ENCODE measurements at regions not wholly inside any gene's neighbourhood (a gene's known extent, or its start where the extent isn't known, plus 50 kb on each side); places are given as distances from the start of the nearest gene placed in this dataset.

- no peak for TF ChIP-seq CTCF (IDR thresholded peaks at IDR 0.05; ENCODE audit: borderline replicate concordance, extremely low read depth, insufficient read depth)
- no peaks in the 10 kb centered on the region for H3K27me3 ChIP-seq (ENCODE audit: control insufficient read depth, insufficient read depth, low read length)
- no peaks in the 10 kb centered on the region for H3K9me3 ChIP-seq (ENCODE audit: control insufficient read depth in 2 of 3, insufficient read depth in 1 of 3, low read length in 3 of 3)
- H3K4me1 ChIP-seq (ENCODE audit: control insufficient read depth in 2 of 3, insufficient read depth in 2 of 3, low read depth in 1 of 3, low read length in 3 of 3) = peaks cover 0 to 13% (median 7%) of the 10 kb centered on the region in 3 donors
- no peak overlapping the region for H3K4me3 ChIP-seq (ENCODE audit: low read length in 3 of 3)
- no peak for DNase-seq
- H3K27ac ChIP-seq (ENCODE audit: low read depth in 2 of 2, low read length in 2 of 2) = peak overlapping the region in 1 of 2 donors; percentile 25
- H3K36me3 ChIP-seq (ENCODE audit: control insufficient read depth in 2 of 3, insufficient read depth in 3 of 3, low read length in 3 of 3) = no peaks in the 10 kb centered on the region
- FAIRE-seq = no peak
- H3K9ac ChIP-seq (ENCODE audit: low read length in 3 of 3) = no peak overlapping the region
- intact Hi-C loops (cut with DNase I) = no loop called here
Measured at GRCh38 chr1:94608852-94609530, 67.4 kb upstream of the F3 start.

GRCh38 chr1:94608142-94608851 is 66.7 kb upstream of the F3 start:
- no peak overlapping the region for H3K4me3 ChIP-seq (ENCODE audit: low read length in 3 of 3)
- H3K9me3 ChIP-seq (ENCODE audit: control insufficient read depth in 2 of 3, insufficient read depth in 1 of 3, low read length in 3 of 3) = no peaks in the 10 kb centered on the region
- H3K27me3 ChIP-seq (ENCODE audit: control insufficient read depth, insufficient read depth, low read length) = no peaks in the 10 kb centered on the region
- peak overlapping the region; percentile 39 to 59 for H3K27ac ChIP-seq (ENCODE audit: low read depth in 2 of 2, low read length in 2 of 2)
- H3K36me3 ChIP-seq (ENCODE audit: control insufficient read depth in 2 of 3, insufficient read depth in 3 of 3, low read length in 3 of 3) = no peaks in the 10 kb centered on the region
- intact Hi-C loops (cut with DNase I) = no loop called here
- no peak for DNase-seq
- H3K4me1 ChIP-seq (ENCODE audit: control insufficient read depth in 2 of 3, insufficient read depth in 2 of 3, low read depth in 1 of 3, low read length in 3 of 3) = peaks cover 0 to 13% (median 7%) of the 10 kb centered on the region in 3 donors
- no peak overlapping the region for H3K9ac ChIP-seq (ENCODE audit: low read length in 3 of 3)
- FAIRE-seq = no peak
- no peak for TF ChIP-seq CTCF (IDR thresholded peaks at IDR 0.05; ENCODE audit: borderline replicate concordance, extremely low read depth, insufficient read depth)

GRCh38 chr1:94607398-94607797 is 65.8 kb upstream of the F3 start:
- Histone ChIP-seq H3K36me3 (ENCODE audit: control insufficient read depth in 2 of 3, insufficient read depth in 3 of 3, low read length in 3 of 3) (no peaks in the 10 kb centered on the region), H3K9ac (ENCODE audit: low read length in 3 of 3) (no peak overlapping the region), H3K4me1 (ENCODE audit: control insufficient read depth in 2 of 3, insufficient read depth in 2 of 3, low read depth in 1 of 3, low read length in 3 of 3) (peaks cover 0 to 13% (median 7%) of the 10 kb centered on the region in 3 donors), H3K4me3 (ENCODE audit: low read length in 3 of 3) (no peak overlapping the region), H3K27me3 (ENCODE audit: control insufficient read depth, insufficient read depth, low read length) (no peaks in the 10 kb centered on the region), H3K27ac (ENCODE audit: low read depth in 2 of 2, low read length in 2 of 2) (no peak overlapping the region), H3K9me3 (ENCODE audit: control insufficient read depth in 2 of 3, insufficient read depth in 1 of 3, low read length in 3 of 3) (no peaks in the 10 kb centered on the region)
- intact Hi-C loops (cut with DNase I) = no loop called here
- no peak for FAIRE-seq
- no peak for DNase-seq
- no peak for TF ChIP-seq CTCF (IDR thresholded peaks at IDR 0.05; ENCODE audit: borderline replicate concordance, extremely low read depth, insufficient read depth)

Measured in kidney (tissue), 13 donors.